OCI-LY7 (cell line): ENCODE measurements at regions not wholly inside any gene's neighbourhood (a gene's known extent, or its start where the extent isn't known, plus 50 kb on each side); places are given as distances from the start of the nearest gene placed in this dataset.

Experiments
- BruUV-seq: library from RNA; stranded (reverse); fragments of 400-500 nt; replicated peaks from 2 replicates; lab custom pipeline; 2021; lab: Mats Ljungman, UMichigan
- CTCF ChIA-PET: fragments of 300-600 bp; sonication (Branson Sonifier 250); formaldehyde crosslinking; loops from one replicate; lab custom pipeline; 2022; ENCODE audit warnings: antibody characterized with exemption; ENCODE audit not compliant: unreplicated experiment; lab: Charles Lee
- POLR2A ChIA-PET: fragments of 300-600 bp; sonication (Branson Sonifier 250); formaldehyde crosslinking; loops from one replicate; lab custom pipeline; 2022; ENCODE audit warnings: antibody characterized with exemption; lab: Charles Lee
- DNase-seq: peaks from one replicate; pipeline ENCODE4 v3.0.0-alpha.2; 2015; ENCODE audit warnings: low spot score
- H2AFZ ChIP-seq: fragments of 200-600 bp; sonication (generic), shearing (Covaris generic); 2 replicates; pipeline ENCODE4 v1.6.1; 2014; ENCODE audit warnings: mild to moderate bottlenecking, antibody characterized with exemption, low read length, moderate library complexity
- H3K27ac ChIP-seq: fragments of 200-600 bp; sonication (generic); 2 replicates; pipeline ENCODE4 v1.5.1; 2014; ENCODE audit warnings: mixed run types, low read depth, mild to moderate bottlenecking, moderate library complexity, low read length, inconsistent platforms; ENCODE audit not compliant: poor library complexity, severe bottlenecking
- H3K36me3 ChIP-seq: fragments of 200-600 bp; sonication (generic); 2 replicates; pipeline ENCODE4 v1.6.1; 2014; ENCODE audit warnings: mild to moderate bottlenecking, antibody characterized with exemption, low read length, moderate library complexity, mixed read lengths; ENCODE audit not compliant: insufficient read depth
- H3K4me1 ChIP-seq: fragments of 200-600 bp; sonication (generic); 2 replicates; pipeline ENCODE4 v1.5.1; 2014; ENCODE audit warnings: mild to moderate bottlenecking, low read length; ENCODE audit not compliant: insufficient read depth, poor library complexity, severe bottlenecking
- H3K4me2 ChIP-seq: fragments of 200-600 bp; sonication (generic); 2 replicates; pipeline ENCODE4 v1.6.1; 2014; ENCODE audit warnings: mild to moderate bottlenecking, low read length
- H3K4me3 ChIP-seq: fragments of 200-600 bp; sonication (generic); 2 replicates; pipeline ENCODE4 v1.5.1; 2014; ENCODE audit warnings: mild to moderate bottlenecking, low read depth, low read length; ENCODE audit not compliant: poor library complexity, severe bottlenecking
- H3K79me2 ChIP-seq: fragments of 200-600 bp; sonication (generic); 2 replicates; pipeline ENCODE4 v1.6.1; 2016; ENCODE audit warnings: low read depth, mild to moderate bottlenecking, low read length, moderate library complexity, mixed read lengths; ENCODE audit not compliant: insufficient read depth
- H3K9me2 ChIP-seq: fragments of 200-600 bp; sonication (generic); 2 replicates; pipeline ENCODE4 v1.6.1; 2016; ENCODE audit warnings: mild to moderate bottlenecking, low read length, mixed read lengths; ENCODE audit not compliant: insufficient read depth
- H3K9me3 ChIP-seq: fragments of 200-600 bp; sonication (generic); 2 replicates; pipeline ENCODE4 v1.6.1; 2014; ENCODE audit warnings: mild to moderate bottlenecking, mixed run types, low read length, mixed read lengths
- H4K20me1 ChIP-seq: fragments of 200-600 bp; sonication (generic); 2 replicates; pipeline ENCODE4 v1.6.1; 2014; ENCODE audit warnings: mild to moderate bottlenecking, antibody characterized with exemption, low read length, moderate library complexity, mixed read lengths; ENCODE audit not compliant: insufficient read depth
- EZH2phosphoT487 ChIP-seq: fragments of 200-600 bp; sonication (generic); IDR thresholded peaks from 2 replicates; pipeline ENCODE4 v1.6.1; 2018; ENCODE audit warnings: low read depth, borderline replicate concordance, mild to moderate bottlenecking, mixed run types, antibody characterized with exemption, low read length, moderate library complexity, mixed read lengths
- intact Hi-C: fragments of 100-400 bp; cut with micrococcal nuclease; formaldehyde crosslinking; loops from one replicate; pipeline ENCODE4 v1.10.0; 2022; ENCODE audit not compliant: unreplicated experiment
- TF ChIP-seq, protein P1 (sequence below): fragments of 200-600 bp; sonication (generic); conservative IDR thresholded peaks from 2 replicates; pipeline ENCODE4 v1.5.1; 2014; ENCODE audit warnings: mild to moderate bottlenecking, antibody characterized with exemption, low read length, moderate library complexity, mixed read lengths

DNA sequence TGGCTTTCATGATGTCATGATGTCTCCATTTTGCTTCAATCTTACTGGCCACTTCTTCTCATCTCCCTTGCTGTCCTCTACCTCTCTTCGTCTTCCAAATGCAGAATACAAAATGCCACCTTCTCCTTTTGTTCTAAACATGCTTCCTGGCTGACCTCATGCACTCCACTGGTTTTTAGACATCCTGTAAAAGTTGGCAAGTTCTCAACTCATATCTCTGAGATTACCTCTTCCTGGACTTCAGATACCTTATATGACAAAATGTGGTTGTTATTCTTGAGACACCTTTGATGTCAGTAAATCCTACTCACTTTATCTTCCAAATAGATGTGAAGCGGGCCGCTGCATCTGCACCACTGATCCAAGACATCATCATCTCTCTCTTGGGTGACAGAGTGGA is 212.7 kb upstream of the FOXA2 start:
- no TSS peak for BruUV-seq
- Histone ChIP-seq H3K9me2 (no peaks in the 10 kb centered on the region), H3K4me3 (no peak overlapping the region), H2AFZ (no peak overlapping the region), H4K20me1 (no peaks in the 10 kb centered on the region), H3K4me1 (no peaks in the 10 kb centered on the region), H3K36me3 (no peaks in the 10 kb centered on the region), H3K9me3 (no peaks in the 10 kb centered on the region), H3K27ac (no peak overlapping the region), H3K79me2 (no peaks in the 10 kb centered on the region), H3K4me2 (no peak overlapping the region)
- DNase-seq, result no peak
- intact Hi-C loops, result no loop called here
- TF ChIP-seq EZH2phosphoT487, result no peak
- TF ChIP-seq, protein P1, sequence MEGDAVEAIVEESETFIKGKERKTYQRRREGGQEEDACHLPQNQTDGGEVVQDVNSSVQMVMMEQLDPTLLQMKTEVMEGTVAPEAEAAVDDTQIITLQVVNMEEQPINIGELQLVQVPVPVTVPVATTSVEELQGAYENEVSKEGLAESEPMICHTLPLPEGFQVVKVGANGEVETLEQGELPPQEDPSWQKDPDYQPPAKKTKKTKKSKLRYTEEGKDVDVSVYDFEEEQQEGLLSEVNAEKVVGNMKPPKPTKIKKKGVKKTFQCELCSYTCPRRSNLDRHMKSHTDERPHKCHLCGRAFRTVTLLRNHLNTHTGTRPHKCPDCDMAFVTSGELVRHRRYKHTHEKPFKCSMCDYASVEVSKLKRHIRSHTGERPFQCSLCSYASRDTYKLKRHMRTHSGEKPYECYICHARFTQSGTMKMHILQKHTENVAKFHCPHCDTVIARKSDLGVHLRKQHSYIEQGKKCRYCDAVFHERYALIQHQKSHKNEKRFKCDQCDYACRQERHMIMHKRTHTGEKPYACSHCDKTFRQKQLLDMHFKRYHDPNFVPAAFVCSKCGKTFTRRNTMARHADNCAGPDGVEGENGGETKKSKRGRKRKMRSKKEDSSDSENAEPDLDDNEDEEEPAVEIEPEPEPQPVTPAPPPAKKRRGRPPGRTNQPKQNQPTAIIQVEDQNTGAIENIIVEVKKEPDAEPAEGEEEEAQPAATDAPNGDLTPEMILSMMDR, result no peak
- ChIA-PET CTCF (no interaction called here), POLR2A (no interaction called here)

DNA sequence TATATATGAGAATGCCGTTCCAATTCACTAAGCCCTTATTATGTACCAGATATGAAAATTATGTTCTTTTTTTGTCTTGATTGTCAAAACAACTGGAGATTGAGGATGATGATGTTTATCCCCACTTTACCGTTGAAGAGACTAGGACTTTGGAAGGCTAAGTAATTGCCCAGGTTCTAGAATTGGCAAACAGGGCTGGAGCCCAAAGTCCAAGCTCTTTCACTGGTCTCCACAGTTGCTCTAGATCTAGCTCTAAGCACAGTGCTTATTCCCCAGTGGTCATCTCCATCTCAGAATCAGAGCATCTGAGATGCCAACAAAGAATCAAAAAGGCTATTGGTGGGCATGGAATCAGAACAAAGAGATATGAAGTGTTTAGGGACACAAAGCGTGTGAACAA is 215.3 kb upstream of the FOXA2 start:
- CTCF ChIA-PET, result no interaction called here
- BruUV-seq, result no TSS peak

DNA sequence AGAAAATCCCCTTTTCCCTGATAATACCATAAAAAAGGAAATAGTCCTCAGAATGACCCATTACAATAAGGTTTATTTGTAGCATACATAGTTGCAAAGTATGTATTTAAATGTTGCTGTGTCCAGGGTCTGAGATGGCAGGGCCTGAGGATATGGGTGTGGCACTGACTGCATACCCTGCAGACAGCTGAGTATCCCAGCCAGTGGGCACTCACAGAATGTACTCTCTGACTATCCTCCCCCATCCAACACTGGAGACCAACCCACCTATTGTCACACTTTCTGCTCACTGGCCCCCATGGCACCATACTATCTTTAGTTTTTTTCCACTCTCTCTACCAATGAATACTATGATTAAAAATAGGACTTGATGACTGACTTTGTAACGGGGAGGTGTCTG is 215.8 kb upstream of the FOXA2 start:
- Histone ChIP-seq H4K20me1 (no peaks in the 10 kb centered on the region), H3K36me3 (no peaks in the 10 kb centered on the region), H3K79me2 (no peaks in the 10 kb centered on the region), H3K4me3 (no peak overlapping the region), H3K9me2 (no peaks in the 10 kb centered on the region), H3K9me3 (no peaks in the 10 kb centered on the region), H3K4me2 (no peak overlapping the region), H2AFZ (no peak overlapping the region), H3K4me1 (no peaks in the 10 kb centered on the region), H3K27ac (no peak overlapping the region)
- BruUV-seq, result no TSS peak
- intact Hi-C loops, result no loop called here
- ChIA-PET POLR2A (no interaction called here), CTCF (no interaction called here)
- no peak for DNase-seq
- TF ChIP-seq, protein P1, result no peak
- TF ChIP-seq EZH2phosphoT487, result no peak

More for the DNA sequence above, 215.3 kb upstream of the FOXA2 start:
- no peak for DNase-seq
- H3K4me3 ChIP-seq, result no peak overlapping the region
- no peaks in the 10 kb centered on the region for H3K4me1 ChIP-seq
- no peaks in the 10 kb centered on the region for H3K9me2 ChIP-seq
- no peaks in the 10 kb centered on the region for H3K36me3 ChIP-seq
- no peak for TF ChIP-seq EZH2phosphoT487
- TF ChIP-seq, protein P1, result no peak
- no peak overlapping the region for H2AFZ ChIP-seq
- no peak overlapping the region for H3K4me2 ChIP-seq
- no peaks in the 10 kb centered on the region for H4K20me1 ChIP-seq
- no peak overlapping the region for H3K27ac ChIP-seq
- POLR2A ChIA-PET, result no interaction called here
- no peaks in the 10 kb centered on the region for H3K9me3 ChIP-seq
- intact Hi-C loops, result no loop called here
- H3K79me2 ChIP-seq, result no peaks in the 10 kb centered on the region
